HL-60 (cell line): ENCODE measurements at regions not wholly inside any gene's neighbourhood (a gene's known extent, or its start where the extent isn't known, plus 50 kb on each side); places are given as distances from the start of the nearest gene placed in this dataset.
"Not testable (repeated sequence)": the region's sequence is repeated elsewhere in the genome, so short reads cannot be mapped to it uniquely, and the experiment has no call there.

Source experiments
- DNase-seq, 2 experiments: peaks; one replicate each; pipeline ENCODE4 v3.0.0-alpha.2; 2010 to 2020; ENCODE audit warnings: low read depth in 1 of 2, low spot score in 1 of 2
- H3K27ac ChIP-seq: fragments of 250-450 bp; sonication (Bioruptor Pico); replicated peaks from 2 replicates; pipeline ENCODE4 v1.5.1; 2020; ENCODE audit warnings: mild to moderate bottlenecking, moderate library complexity
- H3K27me3 ChIP-seq: fragments of 250-450 bp; sonication (Bioruptor Pico); 2 replicates; pipeline ENCODE4 v1.5.1; 2021; ENCODE audit warnings: mild to moderate bottlenecking, moderate library complexity; ENCODE audit not compliant: insufficient read depth, poor library complexity, severe bottlenecking
- H3K4me3 ChIP-seq: replicated peaks from 2 replicates; pipeline ENCODE4 v1.5.1; 2011; ENCODE audit warnings: mild to moderate bottlenecking, control low read depth, low read length; ENCODE audit not compliant: insufficient read depth
- CTCF ChIP-seq: IDR thresholded peaks from one replicate; pipeline ENCODE4 v1.5.1; 2011; ENCODE audit warnings: low read length, control low read depth, inconsistent platforms; ENCODE audit not compliant: insufficient read depth
- GABPA ChIP-seq: IDR thresholded peaks from 2 replicates; pipeline ENCODE4 v1.6.1; 2012; ENCODE audit warnings: low read depth
- POLR2AphosphoS5 ChIP-seq: IDR thresholded peaks from 2 replicates; pipeline ENCODE4 v1.6.1; 2012; ENCODE audit warnings: low read depth
- REST ChIP-seq: IDR thresholded peaks from 2 replicates; pipeline ENCODE4 v1.6.1; 2012; ENCODE audit warnings: low read depth; ENCODE audit not compliant: insufficient replicate concordance
- SPI1 ChIP-seq: IDR thresholded peaks from 2 replicates; pipeline ENCODE4 v1.6.1; 2012; ENCODE audit warnings: low read depth, mild to moderate bottlenecking, borderline replicate concordance

GRCh38 chr15:75792236-75792635 lies 51.0 kb upstream of the UBE2Q2 start:
- H3K27me3 ChIP-seq, DNase-seq, H3K4me3 ChIP-seq, H3K27ac ChIP-seq: not testable (repeated sequence)

GRCh38 chr15:75791337-75791713 lies 51.9 kb upstream of the UBE2Q2 start:
- Histone ChIP-seq H3K27ac (no peak overlapping the region), H3K4me3 (no peak overlapping the region), H3K27me3 (peaks cover 6% of the 10 kb centered on the region)
- TF ChIP-seq CTCF (no peak), GABPA (no peak)
- DNase-seq = no peak

- H3K27me3 ChIP-seq = peaks cover 6% of the 10 kb centered on the region
- no peak overlapping the region for H3K27ac ChIP-seq
- TF ChIP-seq GABPA (no peak), REST (no peak), SPI1 (no peak), CTCF (no peak), POLR2AphosphoS5 (no peak)
- no peak for DNase-seq
- no peak overlapping the region for H3K4me3 ChIP-seq
These were observed 52.5 kb upstream of the UBE2Q2 start for GRCh38 chr15:75790631-75791336.

- TF ChIP-seq POLR2AphosphoS5 (no peak), CTCF (no peak), SPI1 (no peak), REST (no peak), GABPA (no peak)
- peaks cover 6% of the 10 kb centered on the region for H3K27me3 ChIP-seq
- no peak overlapping the region for H3K27ac ChIP-seq
- DNase-seq = no peak
- H3K4me3 ChIP-seq = no peak overlapping the region
These were observed 56.7 kb upstream of the UBE2Q2 start for GRCh38 chr15:75786575-75786947.
